Immature natural killer cell (primary cell): ENCODE measurements at regions not wholly inside any gene's neighbourhood (a gene's known extent, or its start where the extent isn't known, plus 50 kb on each side); places are given as distances from the start of the nearest gene placed in this dataset.

Source experiments
- DNase-seq, 3 donors: peaks; one replicate each; pipeline ENCODE4 v3.0.0; 2022; ENCODE audit warnings: mixed read lengths in 1 of 3
- H3K27ac Mint-ChIP-seq, 6 donors: one replicate each; pipeline ENCODE4 v1.8.0; 2020; ENCODE audit warnings: mixed read lengths in 6 of 6, mild to moderate bottlenecking in 5 of 6, inconsistent platforms in 4 of 6, moderate library complexity in 3 of 6
- H3K27me3 Mint-ChIP-seq, 3 donors: one replicate each; pipeline ENCODE4 v1.8.0; 2020 to 2021; ENCODE audit warnings: low read depth in 3 of 3, mild to moderate bottlenecking in 3 of 3, mixed read lengths in 3 of 3, moderate library complexity in 3 of 3, inconsistent platforms in 1 of 3
- H3K36me3 Mint-ChIP-seq, 3 donors: one replicate each; pipeline ENCODE4 v1.8.0; 2020; ENCODE audit warnings: mixed read lengths in 3 of 3, inconsistent platforms in 2 of 3, mild to moderate bottlenecking in 2 of 3
- H3K4me1 Mint-ChIP-seq, 2 donors: one replicate each; pipeline ENCODE4 v1.8.0; 2020; ENCODE audit warnings: inconsistent platforms in 2 of 2, mild to moderate bottlenecking in 2 of 2, mixed read lengths in 2 of 2, moderate library complexity in 1 of 2
- H3K4me3 Mint-ChIP-seq, 5 donors: one replicate each; pipeline ENCODE4 v1.8.0; 2020; ENCODE audit warnings: mild to moderate bottlenecking in 5 of 5, mixed read lengths in 5 of 5, inconsistent platforms in 3 of 5, moderate library complexity in 3 of 5
- H3K9me3 Mint-ChIP-seq, 6 donors: one replicate each; pipeline ENCODE4 v1.8.0; 2020; ENCODE audit warnings: mild to moderate bottlenecking in 6 of 6, mixed read lengths in 6 of 6, inconsistent platforms in 4 of 6, moderate library complexity in 3 of 6

GRCh38 chr11:116473206-116473769 lies 299.5 kb downstream of the BUD13 start:
- DNase-seq, result no peak
- no peaks in the 10 kb centered on the region for H3K4me1 Mint-ChIP-seq
- peaks cover 0 to 5% (median 4%) of the 10 kb centered on the region in 3 donors for H3K27me3 Mint-ChIP-seq
- no peak overlapping the region for H3K4me3 Mint-ChIP-seq
- H3K27ac Mint-ChIP-seq, result no peak overlapping the region
- H3K36me3 Mint-ChIP-seq, result peaks cover 0 to 4% (median 0%) of the 10 kb centered on the region in 3 donors
- H3K9me3 Mint-ChIP-seq, result peaks cover 0 to 2% (median 0%) of the 10 kb centered on the region in 6 donors

- H3K27ac Mint-ChIP-seq, result no peak overlapping the region
- no peaks in the 10 kb centered on the region for H3K4me1 Mint-ChIP-seq
- H3K4me3 Mint-ChIP-seq, result no peak overlapping the region
- H3K27me3 Mint-ChIP-seq, result peaks cover 0 to 5% (median 4%) of the 10 kb centered on the region in 3 donors
- peaks cover 0 to 4% (median 0%) of the 10 kb centered on the region in 3 donors for H3K36me3 Mint-ChIP-seq
- H3K9me3 Mint-ChIP-seq, result peaks cover 0 to 2% (median 0%) of the 10 kb centered on the region in 6 donors
- no peak for DNase-seq
These were observed 300.1 kb downstream of the BUD13 start for GRCh38 chr11:116472651-116473050.

GRCh38 chr11:116471608-116472256 lies 301.1 kb downstream of the BUD13 start:
- DNase-seq, result no peak
- no peak overlapping the region for H3K27ac Mint-ChIP-seq
- peaks cover 0 to 2% (median 0%) of the 10 kb centered on the region in 6 donors for H3K9me3 Mint-ChIP-seq
- H3K4me1 Mint-ChIP-seq, result no peaks in the 10 kb centered on the region
- no peak overlapping the region for H3K4me3 Mint-ChIP-seq
- H3K36me3 Mint-ChIP-seq, result peaks cover 0 to 4% (median 0%) of the 10 kb centered on the region in 3 donors
- H3K27me3 Mint-ChIP-seq, result peaks cover 0 to 5% (median 4%) of the 10 kb centered on the region in 3 donors

GRCh38 chr11:116468699-116469098 lies 304.1 kb downstream of the BUD13 start:
- Mint-ChIP-seq H3K9me3 (peaks cover 0 to 2% (median 0%) of the 10 kb centered on the region in 6 donors), H3K4me3 (no peak overlapping the region), H3K27ac (no peak overlapping the region), H3K27me3 (peaks cover 2 to 6% (median 5%) of the 10 kb centered on the region in 3 donors), H3K4me1 (no peaks in the 10 kb centered on the region), H3K36me3 (peaks cover 0 to 4% (median 0%) of the 10 kb centered on the region in 3 donors)
- DNase-seq, result no peak

GRCh38 chr11:116467823-116468222 lies 305.0 kb downstream of the BUD13 start:
- H3K27ac Mint-ChIP-seq, result no peak overlapping the region
- peaks cover 0 to 4% (median 0%) of the 10 kb centered on the region in 3 donors for H3K36me3 Mint-ChIP-seq
- H3K4me1 Mint-ChIP-seq, result no peaks in the 10 kb centered on the region
- H3K27me3 Mint-ChIP-seq, result peaks cover 2 to 6% (median 5%) of the 10 kb centered on the region in 3 donors
- H3K4me3 Mint-ChIP-seq, result no peak overlapping the region
- peaks cover 0 to 2% (median 0%) of the 10 kb centered on the region in 6 donors for H3K9me3 Mint-ChIP-seq
- no peak for DNase-seq

- Mint-ChIP-seq H3K27me3 (peaks cover 2 to 6% (median 5%) of the 10 kb centered on the region in 3 donors), H3K36me3 (peaks cover 0 to 4% (median 0%) of the 10 kb centered on the region in 3 donors), H3K4me1 (no peaks in the 10 kb centered on the region), H3K9me3 (peaks cover 0 to 1% (median 0%) of the 10 kb centered on the region in 6 donors), H3K27ac (no peak overlapping the region), H3K4me3 (no peak overlapping the region)
- DNase-seq, result no peak
These were observed 306.0 kb downstream of the BUD13 start for GRCh38 chr11:116466801-116467200.

GRCh38 chr11:116466191-116466590 lies 306.6 kb downstream of the BUD13 start:
- Mint-ChIP-seq H3K4me3 (no peak overlapping the region), H3K9me3 (peaks cover 0 to 1% (median 0%) of the 10 kb centered on the region in 6 donors)
- no peak for DNase-seq

GRCh38 chr11:116465056-116465455 lies 307.7 kb downstream of the BUD13 start:
- Mint-ChIP-seq H3K4me1 (no peaks in the 10 kb centered on the region), H3K27ac (no peak overlapping the region), H3K4me3 (no peak overlapping the region), H3K27me3 (peaks cover 2 to 9% (median 5%) of the 10 kb centered on the region in 3 donors), H3K9me3 (peaks cover 0 to 1% (median 0%) of the 10 kb centered on the region in 6 donors), H3K36me3 (peaks cover 0 to under 1% (median 0%) of the 10 kb centered on the region in 3 donors)
- DNase-seq, result no peak

More at GRCh38 chr11:116466191-116466590, 306.6 kb downstream of the BUD13 start:
- H3K4me1 Mint-ChIP-seq, result no peaks in the 10 kb centered on the region
- H3K27me3 Mint-ChIP-seq, result peaks cover 2 to 10% (median 6%) of the 10 kb centered on the region in 3 donors
- peaks cover 0 to 4% (median 0%) of the 10 kb centered on the region in 3 donors for H3K36me3 Mint-ChIP-seq
- no peak overlapping the region for H3K27ac Mint-ChIP-seq

- Mint-ChIP-seq H3K27ac (no peak overlapping the region), H3K27me3 (peaks cover 3 to 7% (median 7%) of the 10 kb centered on the region in 3 donors), H3K4me3 (no peak overlapping the region), H3K4me1 (no peaks in the 10 kb centered on the region), H3K9me3 (peaks cover 0 to 1% (median 0%) of the 10 kb centered on the region in 6 donors), H3K36me3 (no peaks in the 10 kb centered on the region)
- no peak for DNase-seq
These were observed 311.0 kb downstream of the BUD13 start for GRCh38 chr11:116461789-116462188.

GRCh38 chr11:116460156-116460920 lies 312.4 kb downstream of the BUD13 start:
- DNase-seq, result no peak
- no peak overlapping the region for H3K27ac Mint-ChIP-seq
- H3K9me3 Mint-ChIP-seq, result peaks cover 0 to 1% (median 0%) of the 10 kb centered on the region in 6 donors
- H3K4me1 Mint-ChIP-seq, result no peaks in the 10 kb centered on the region
- H3K4me3 Mint-ChIP-seq, result no peak overlapping the region
- H3K27me3 Mint-ChIP-seq, result peaks cover 3 to 7% (median 6%) of the 10 kb centered on the region in 3 donors
- H3K36me3 Mint-ChIP-seq, result no peaks in the 10 kb centered on the region

- Mint-ChIP-seq H3K27me3 (peaks cover 1 to 7% (median 6%) of the 10 kb centered on the region in 3 donors), H3K4me1 (no peaks in the 10 kb centered on the region), H3K4me3 (no peak overlapping the region), H3K27ac (no peak overlapping the region), H3K9me3 (peaks cover 0 to 1% (median 0%) of the 10 kb centered on the region in 6 donors), H3K36me3 (no peaks in the 10 kb centered on the region)
- no peak for DNase-seq
These were observed 313.4 kb downstream of the BUD13 start for GRCh38 chr11:116459185-116460045.

- no peaks in the 10 kb centered on the region for H3K36me3 Mint-ChIP-seq
- no peak overlapping the region for H3K27ac Mint-ChIP-seq
- peaks cover 1 to 7% (median 6%) of the 10 kb centered on the region in 3 donors for H3K27me3 Mint-ChIP-seq
- no peak for DNase-seq
- no peaks in the 10 kb centered on the region for H3K4me1 Mint-ChIP-seq
- no peak overlapping the region for H3K4me3 Mint-ChIP-seq
- H3K9me3 Mint-ChIP-seq, result peaks cover 0 to 1% (median 0%) of the 10 kb centered on the region in 6 donors
These were observed 314.2 kb downstream of the BUD13 start for GRCh38 chr11:116458546-116458945.
